Esophagus muscularis mucosa (tissue), 4 donors: ENCODE measurements at regions not wholly inside any gene's neighbourhood (a gene's known extent, or its start where the extent isn't known, plus 50 kb on each side); places are given as distances from the start of the nearest gene placed in this dataset.

Source experiments
- EP300 ChIP-seq: sonication (generic); formaldehyde crosslinking; IDR thresholded peaks from one replicate; pipeline ENCODE4 v1.6.1; 2017; ENCODE audit warnings: antibody characterized with exemption
- POLR2A ChIP-seq: fragments of 450-650 bp; IDR thresholded peaks from one replicate; pipeline ENCODE4 v1.6.1; 2017; ENCODE audit warnings: antibody characterized with exemption, moderate library complexity, mild to moderate bottlenecking, low read depth
- POLR2AphosphoS5 ChIP-seq, 2 donors: sonication (generic); formaldehyde crosslinking; IDR thresholded peaks; one replicate each; pipeline ENCODE4 v1.6.1; 2017; ENCODE audit warnings: antibody characterized with exemption in 2 of 2
- TF ChIP-seq, protein P1 (sequence below), 3 experiments: fragments of 200-600 bp in 2 of 3; fragments of 450-650 bp in 1 of 3; sonication (generic) in 2 of 3; IDR thresholded peaks; one replicate each; pipeline ENCODE4 v1.5.1; 2017 to 2019; ENCODE audit warnings: antibody characterized with exemption in 3 of 3, mild to moderate bottlenecking in 2 of 3, moderate library complexity in 1 of 3

DNA sequence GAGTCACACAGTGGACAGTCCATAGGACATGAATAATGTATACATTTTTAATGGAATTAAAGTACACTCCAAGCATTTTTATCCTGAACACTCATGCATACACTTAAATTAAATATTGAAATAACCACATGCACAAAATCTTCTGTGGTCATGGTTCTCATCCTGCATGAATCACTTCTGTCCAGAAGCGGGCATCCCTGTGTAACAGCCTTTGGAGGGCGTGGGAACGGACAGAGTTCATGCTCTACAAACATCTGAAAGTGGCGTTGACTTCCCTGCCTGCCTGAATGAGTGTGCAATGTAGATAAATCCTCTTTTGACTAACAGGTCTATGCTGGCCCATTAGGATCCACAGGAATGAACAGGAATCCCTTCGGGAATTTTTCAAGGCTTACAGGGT is 780.2 kb downstream of the BRD1 start:
- TF ChIP-seq POLR2A: no peak
- TF ChIP-seq, protein P1, sequence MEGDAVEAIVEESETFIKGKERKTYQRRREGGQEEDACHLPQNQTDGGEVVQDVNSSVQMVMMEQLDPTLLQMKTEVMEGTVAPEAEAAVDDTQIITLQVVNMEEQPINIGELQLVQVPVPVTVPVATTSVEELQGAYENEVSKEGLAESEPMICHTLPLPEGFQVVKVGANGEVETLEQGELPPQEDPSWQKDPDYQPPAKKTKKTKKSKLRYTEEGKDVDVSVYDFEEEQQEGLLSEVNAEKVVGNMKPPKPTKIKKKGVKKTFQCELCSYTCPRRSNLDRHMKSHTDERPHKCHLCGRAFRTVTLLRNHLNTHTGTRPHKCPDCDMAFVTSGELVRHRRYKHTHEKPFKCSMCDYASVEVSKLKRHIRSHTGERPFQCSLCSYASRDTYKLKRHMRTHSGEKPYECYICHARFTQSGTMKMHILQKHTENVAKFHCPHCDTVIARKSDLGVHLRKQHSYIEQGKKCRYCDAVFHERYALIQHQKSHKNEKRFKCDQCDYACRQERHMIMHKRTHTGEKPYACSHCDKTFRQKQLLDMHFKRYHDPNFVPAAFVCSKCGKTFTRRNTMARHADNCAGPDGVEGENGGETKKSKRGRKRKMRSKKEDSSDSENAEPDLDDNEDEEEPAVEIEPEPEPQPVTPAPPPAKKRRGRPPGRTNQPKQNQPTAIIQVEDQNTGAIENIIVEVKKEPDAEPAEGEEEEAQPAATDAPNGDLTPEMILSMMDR (IDR thresholded peaks at IDR 0.05): no peak
- TF ChIP-seq POLR2AphosphoS5 (IDR thresholded peaks at IDR 0.05): no peak
- TF ChIP-seq EP300: no peak
